ENCODE measurements at regions not wholly inside any gene's neighbourhood (a gene's known extent, or its start where the extent isn't known, plus 50 kb on each side); places are given as distances from the start of the nearest gene placed in this dataset.

GRCh38 chr12:75633789-75634188 is 122.4 kb upstream of the KRR1 start:
- H3K9ac ChIP-seq (ENCODE audit: low read depth, low read length, poor library complexity, severe bottlenecking), result peak overlapping the region; percentile 61
- H3K4me3 ChIP-seq (ENCODE audit: low read length, poor library complexity, severe bottlenecking), result no peak overlapping the region
- H3K4me1 ChIP-seq (ENCODE audit: insufficient read depth, low read length, poor library complexity, severe bottlenecking), result peaks cover 60% of the 10 kb centered on the region
- no peaks in the 10 kb centered on the region for H3K9me2 ChIP-seq (replicated peaks; ENCODE audit: low read depth, low read length)
- no peaks in the 10 kb centered on the region for H4K20me1 ChIP-seq (ENCODE audit: insufficient read depth, low read length, poor library complexity, severe bottlenecking)
- H3K36me3 ChIP-seq (ENCODE audit: insufficient read depth, low read length), result no peaks in the 10 kb centered on the region
- H3K4me2 ChIP-seq (ENCODE audit: low read depth, low read length, poor library complexity, severe bottlenecking), result no peak overlapping the region
- no peaks in the 10 kb centered on the region for H3K27me3 ChIP-seq (ENCODE audit: insufficient read depth, low read length, poor library complexity, severe bottlenecking)
- H3F3A ChIP-seq (ENCODE audit: low read depth), result peaks cover 6% of the 10 kb centered on the region; the same call in 1 of the 2 replicates
- no peak for TF ChIP-seq CTCF (conservative IDR thresholded peaks at IDR 0.05; ENCODE audit: low read length)
- no peak for TF ChIP-seq EZH2phosphoT487 (IDR thresholded peaks at IDR 0.05; ENCODE audit: borderline replicate concordance)
- H3K9me3 ChIP-seq (ENCODE audit: insufficient read depth, low read depth, low read length), result peaks cover 5% of the 10 kb centered on the region; the same call in 1 of the 2 replicates
- 0 out of 2 replicates have a peak overlapping the region, but pooled peaks have one; percentile 9 for H2AFZ ChIP-seq (ENCODE audit: low read length)
- H3K79me2 ChIP-seq (ENCODE audit: insufficient read depth, low read length), result no peaks in the 10 kb centered on the region

- Histone ChIP-seq H3K36me3 (ENCODE audit: insufficient read depth, low read length) (no peaks in the 10 kb centered on the region), H4K20me1 (ENCODE audit: insufficient read depth, low read length, poor library complexity, severe bottlenecking) (no peaks in the 10 kb centered on the region), H3K27me3 (ENCODE audit: insufficient read depth, low read length, poor library complexity, severe bottlenecking) (no peaks in the 10 kb centered on the region), H3K4me1 (ENCODE audit: insufficient read depth, low read length, poor library complexity, severe bottlenecking) (peaks cover 47% of the 10 kb centered on the region), H3K9me3 (ENCODE audit: insufficient read depth, low read depth, low read length) (peaks cover 5% of the 10 kb centered on the region; the same call in 1 of the 2 replicates), H3K4me2 (ENCODE audit: low read depth, low read length, poor library complexity, severe bottlenecking) (no peak overlapping the region), H3F3A (ENCODE audit: low read depth) (peaks cover 6% of the 10 kb centered on the region; the same call in 1 of the 2 replicates), H3K9me2 (replicated peaks; ENCODE audit: low read depth, low read length) (no peaks in the 10 kb centered on the region), H3K9ac (ENCODE audit: low read depth, low read length, poor library complexity, severe bottlenecking) (no peak overlapping the region), H3K79me2 (ENCODE audit: insufficient read depth, low read length) (no peaks in the 10 kb centered on the region), H3K4me3 (ENCODE audit: low read length, poor library complexity, severe bottlenecking) (no peak overlapping the region), H2AFZ (ENCODE audit: low read length) (peak overlapping the region; percentile 41; the same call in 1 of the 2 replicates)
- TF ChIP-seq CTCF (conservative IDR thresholded peaks at IDR 0.05; ENCODE audit: low read length), result no peak
- TF ChIP-seq EZH2phosphoT487 (IDR thresholded peaks at IDR 0.05; ENCODE audit: borderline replicate concordance), result no peak
These were observed 121.0 kb upstream of the KRR1 start for GRCh38 chr12:75632442-75632841.

GRCh38 chr12:75631831-75632230 is 120.4 kb upstream of the KRR1 start:
- no peaks in the 10 kb centered on the region for H3K79me2 ChIP-seq (ENCODE audit: insufficient read depth, low read length)
- H3K36me3 ChIP-seq (ENCODE audit: insufficient read depth, low read length), result no peaks in the 10 kb centered on the region
- no peak overlapping the region for H3K4me3 ChIP-seq (ENCODE audit: low read length, poor library complexity, severe bottlenecking)
- peaks cover 41% of the 10 kb centered on the region for H3K4me1 ChIP-seq (ENCODE audit: insufficient read depth, low read length, poor library complexity, severe bottlenecking)
- H3K4me2 ChIP-seq (ENCODE audit: low read depth, low read length, poor library complexity, severe bottlenecking), result no peak overlapping the region
- H4K20me1 ChIP-seq (ENCODE audit: insufficient read depth, low read length, poor library complexity, severe bottlenecking), result no peaks in the 10 kb centered on the region
- no peak overlapping the region for H2AFZ ChIP-seq (ENCODE audit: low read length)
- no peaks in the 10 kb centered on the region for H3K9me2 ChIP-seq (replicated peaks; ENCODE audit: low read depth, low read length)
- H3K9ac ChIP-seq (ENCODE audit: low read depth, low read length, poor library complexity, severe bottlenecking), result no peak overlapping the region
- TF ChIP-seq CTCF (conservative IDR thresholded peaks at IDR 0.05; ENCODE audit: low read length) (no peak), EZH2phosphoT487 (IDR thresholded peaks at IDR 0.05; ENCODE audit: borderline replicate concordance) (no peak)
- no peaks in the 10 kb centered on the region for H3K27me3 ChIP-seq (ENCODE audit: insufficient read depth, low read length, poor library complexity, severe bottlenecking)
- peaks cover 5% of the 10 kb centered on the region; the same call in 1 of the 2 replicates for H3K9me3 ChIP-seq (ENCODE audit: insufficient read depth, low read depth, low read length)
- peaks cover 6% of the 10 kb centered on the region; the same call in 1 of the 2 replicates for H3F3A ChIP-seq (ENCODE audit: low read depth)

All from Loucy (cell line).